Stomach (tissue), 4 donors: ENCODE measurements at regions not wholly inside any gene's neighbourhood (a gene's known extent, or its start where the extent isn't known, plus 50 kb on each side); places are given as distances from the start of the nearest gene placed in this dataset.

Experiments
- CTCF ChIP-seq, 7 experiments: fragments of 450-650 bp in 4 of 7; fragments of 200-600 bp in 3 of 7; sonication (generic) in 3 of 7; IDR thresholded peaks; one replicate each; pipeline ENCODE4 v1.5.1; 2016 to 2019; ENCODE audit warnings: antibody characterized with exemption in 7 of 7, control low read depth in 2 of 7, mild to moderate bottlenecking in 1 of 7
- EP300 ChIP-seq: sonication (generic); formaldehyde crosslinking; IDR thresholded peaks from one replicate; pipeline ENCODE4 v1.6.1; 2017; ENCODE audit warnings: antibody characterized with exemption
- POLR2A ChIP-seq, 4 donors: fragments of 450-650 bp; IDR thresholded peaks; one replicate each; pipeline ENCODE4 v1.6.1; 2016; ENCODE audit warnings: antibody characterized with exemption in 4 of 4, control low read depth in 2 of 4, mild to moderate bottlenecking in 1 of 4, moderate library complexity in 1 of 4
- POLR2AphosphoS5 ChIP-seq, 3 donors: sonication (generic); formaldehyde crosslinking; IDR thresholded peaks; one replicate each; pipeline ENCODE4 v1.6.1; 2016; ENCODE audit warnings: antibody characterized with exemption in 3 of 3

- TF ChIP-seq POLR2AphosphoS5 (IDR thresholded peaks at IDR 0.05) (no peak), POLR2A (IDR thresholded peaks at IDR 0.05) (no peak), CTCF (IDR thresholded peaks at IDR 0.05) (no peak), EP300 (no peak)
Measured at GRCh38 chr3:164608554-164609276, 469.6 kb downstream of the SI start.
